HG02840 (cell line): ENCODE measurements at regions not wholly inside any gene's neighbourhood (a gene's known extent, or its start where the extent isn't known, plus 50 kb on each side); places are given as distances from the start of the nearest gene placed in this dataset.

Source experiments
- ATAC-seq: cut with Tn5 transposase; IDR thresholded peaks from one replicate; pipeline ENCODE4 v1.9.1; 2021; ENCODE audit warnings: mild to moderate bottlenecking, moderate library complexity, moderate number of reproducible peaks; ENCODE audit not compliant: unreplicated experiment, low FRiP score

DNA sequence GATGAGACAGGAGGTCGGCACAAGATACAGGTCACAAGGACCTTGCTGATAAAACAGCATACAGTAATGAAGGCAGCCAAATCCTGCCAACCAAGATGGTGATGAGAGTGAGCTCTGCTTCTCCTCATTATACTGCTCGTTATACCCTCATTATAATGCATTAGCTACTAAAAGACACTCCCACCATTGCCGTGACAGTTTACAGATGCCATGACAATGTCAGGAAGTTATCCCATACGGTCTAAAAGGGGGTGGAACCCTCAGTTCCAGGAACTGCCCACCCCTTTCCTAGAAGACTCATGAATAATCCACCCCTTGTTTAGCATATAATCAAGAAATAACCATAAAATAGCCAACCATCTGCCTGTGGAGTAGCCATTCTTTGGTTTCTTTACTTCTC is 224.2 kb downstream of the RBM43 start:
- no peak for ATAC-seq

DNA sequence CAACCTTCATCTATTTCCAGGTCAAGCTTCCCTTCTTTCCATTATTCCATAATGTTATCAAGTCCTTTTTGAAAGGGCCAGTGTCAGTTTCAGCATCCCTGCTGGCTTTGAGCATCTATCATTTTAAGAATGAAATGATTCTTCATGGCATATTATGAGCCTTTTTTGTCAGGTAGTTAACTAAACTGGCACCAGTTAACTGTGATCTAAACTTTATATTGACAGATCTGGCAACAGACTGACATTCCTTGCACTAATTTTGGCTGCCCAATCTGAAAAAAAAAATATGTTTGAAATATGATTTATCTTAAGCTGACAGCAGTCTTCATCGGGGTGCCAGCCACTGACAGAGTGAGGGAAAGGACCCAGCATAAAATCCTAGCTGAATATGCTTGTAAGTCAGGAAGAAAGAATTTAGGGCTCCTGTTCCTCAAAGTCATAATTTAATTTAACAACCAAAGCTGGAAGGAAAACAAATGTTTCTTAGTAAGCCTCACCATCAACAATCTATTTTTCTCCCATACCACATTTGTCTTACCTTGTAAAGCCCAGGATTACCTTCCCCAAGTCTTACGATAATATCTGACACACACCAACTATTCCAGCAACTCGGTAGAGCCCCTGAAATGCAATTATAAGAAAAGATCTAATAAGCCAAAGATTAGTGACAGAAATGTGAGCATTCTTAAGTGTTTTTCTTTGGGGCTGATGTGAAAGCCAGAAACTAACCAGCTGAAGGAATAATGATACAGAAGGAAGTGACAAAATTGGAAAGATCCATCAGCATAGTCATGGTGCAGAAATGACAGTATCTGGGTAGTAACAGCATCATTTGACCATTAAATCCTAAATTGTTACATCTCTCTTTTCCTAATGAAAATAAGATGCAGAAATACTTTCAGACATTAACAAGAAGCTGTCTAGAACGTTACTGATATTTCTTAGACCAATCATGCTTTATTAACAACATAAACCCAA is 228.1 kb downstream of the RBM43 start:
- no peak for ATAC-seq

DNA sequence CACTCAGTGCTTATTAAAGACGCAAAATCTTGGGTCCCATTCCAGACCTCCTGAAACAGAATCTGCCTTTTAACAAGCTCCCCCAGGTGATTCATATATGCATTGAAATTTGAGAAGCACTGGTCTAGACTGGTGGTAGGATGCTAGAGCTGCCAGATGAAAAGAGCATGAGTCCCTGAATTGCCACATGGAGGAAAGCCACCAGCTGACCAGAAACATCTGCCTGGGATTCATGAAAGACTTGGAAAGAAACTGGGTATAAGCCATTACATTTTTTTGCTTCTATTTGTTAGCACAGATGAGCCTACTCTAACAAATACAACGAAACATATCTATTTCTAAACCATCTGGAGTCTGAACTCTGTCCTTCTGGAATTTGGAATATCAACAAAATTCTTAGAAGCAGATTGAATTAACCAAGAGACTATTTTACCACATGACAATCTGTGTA is 228.9 kb downstream of the RBM43 start:
- no peak for ATAC-seq

DNA sequence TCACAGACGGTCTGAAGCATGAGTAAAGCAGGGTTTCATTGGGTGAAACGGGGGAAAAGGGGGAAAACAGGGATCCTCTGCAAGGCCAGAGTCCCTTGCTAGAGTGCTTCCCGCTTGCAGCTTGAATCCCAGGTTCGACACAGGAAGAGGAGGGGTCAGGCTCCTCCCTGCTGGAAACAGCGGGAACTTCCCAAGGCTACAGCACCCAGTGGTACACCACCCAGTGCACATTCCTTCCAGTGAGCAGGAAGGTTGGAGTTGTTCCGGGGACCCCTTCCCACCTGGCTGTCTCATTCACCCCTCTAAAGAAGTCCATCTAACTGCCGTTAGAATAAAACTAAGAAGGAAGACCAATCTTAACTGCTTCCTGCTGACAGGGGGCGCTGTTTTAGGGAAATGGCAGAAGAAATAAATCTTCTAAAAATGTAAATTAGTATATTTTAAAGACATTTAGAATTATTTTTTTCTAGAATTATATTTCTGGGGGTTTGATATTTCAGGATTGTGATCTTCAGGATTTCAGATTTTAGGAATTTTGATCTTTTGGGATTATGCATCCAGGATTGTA is 230.9 kb downstream of the RBM43 start:
- no peak for ATAC-seq

DNA sequence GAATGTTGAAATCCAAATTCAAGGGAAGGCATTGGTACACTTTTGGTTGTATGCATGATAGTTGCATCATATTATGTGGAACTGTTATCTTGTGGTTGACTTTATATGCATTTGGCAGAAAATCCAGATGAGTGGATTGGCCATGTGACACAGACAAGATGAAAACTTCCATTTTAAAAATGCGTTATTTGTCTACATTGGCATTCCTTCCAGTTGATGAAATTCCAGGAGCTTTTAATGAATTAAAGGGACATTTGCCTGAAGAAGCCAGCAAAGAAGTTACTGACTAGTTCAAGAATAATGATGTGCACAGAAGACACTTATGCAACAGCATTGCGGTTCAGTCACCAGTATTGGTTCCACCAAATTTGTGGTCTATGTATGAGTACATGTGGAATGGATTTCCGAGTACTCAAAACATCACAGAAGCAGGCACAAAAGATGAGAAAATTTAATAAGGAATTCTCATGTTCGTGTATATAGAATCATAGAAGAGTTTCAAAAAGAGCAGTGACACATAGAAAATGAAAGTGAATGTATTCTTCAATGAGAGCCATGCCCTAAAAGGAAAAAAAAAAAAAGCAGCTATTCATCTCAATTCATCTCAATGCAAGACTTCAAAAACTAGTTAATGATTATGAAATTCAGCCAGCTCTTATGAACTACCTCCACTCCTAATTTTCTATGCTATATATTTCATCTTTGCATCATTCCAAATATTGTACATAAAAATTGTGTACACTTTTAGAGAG is 232.1 kb downstream of the RBM43 start:
- ATAC-seq, result no peak

DNA sequence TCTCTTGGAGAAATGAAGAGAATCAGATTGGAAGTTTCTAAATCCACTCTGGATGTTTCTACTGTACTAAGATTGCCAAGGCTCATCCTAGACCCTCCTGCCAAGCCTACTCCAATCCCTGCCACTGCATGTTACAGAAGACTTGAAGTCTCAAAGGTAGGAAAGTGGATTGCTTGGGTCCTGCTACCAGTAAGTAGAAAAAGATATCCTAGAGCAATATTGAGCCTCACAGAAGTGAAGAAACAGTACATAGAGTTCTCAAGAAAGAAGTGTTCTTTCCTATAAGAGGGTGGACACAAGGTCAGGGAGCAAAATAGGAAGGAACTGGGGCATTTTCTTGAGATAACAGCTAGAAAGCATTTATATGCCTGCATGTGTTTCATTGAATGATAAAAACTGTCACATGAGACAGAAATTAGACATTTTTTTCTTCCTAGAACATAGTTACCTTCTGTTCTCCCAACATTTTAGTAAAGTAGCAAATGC is 232.9 kb downstream of the RBM43 start:
- no peak for ATAC-seq

DNA sequence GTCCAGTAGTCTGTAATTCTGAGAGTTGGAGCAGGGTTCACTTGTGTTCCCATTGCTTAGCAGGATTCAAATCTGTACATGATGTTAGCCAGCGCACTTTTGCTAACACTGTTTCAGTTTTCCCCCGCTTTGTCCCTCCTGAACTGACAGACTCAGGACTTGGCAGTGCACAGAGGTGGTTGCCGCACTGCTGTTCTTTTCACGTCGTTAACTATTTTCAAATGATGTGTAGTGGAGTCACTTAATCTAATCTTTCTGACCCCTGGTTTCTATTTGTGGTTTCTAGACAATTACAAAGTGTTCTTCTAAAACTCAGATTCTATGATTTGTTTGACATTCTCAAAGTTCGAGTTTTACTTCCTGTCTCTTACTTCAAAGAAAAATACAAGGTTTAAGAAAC is 234.5 kb downstream of the RBM43 start:
- ATAC-seq, result no peak

DNA sequence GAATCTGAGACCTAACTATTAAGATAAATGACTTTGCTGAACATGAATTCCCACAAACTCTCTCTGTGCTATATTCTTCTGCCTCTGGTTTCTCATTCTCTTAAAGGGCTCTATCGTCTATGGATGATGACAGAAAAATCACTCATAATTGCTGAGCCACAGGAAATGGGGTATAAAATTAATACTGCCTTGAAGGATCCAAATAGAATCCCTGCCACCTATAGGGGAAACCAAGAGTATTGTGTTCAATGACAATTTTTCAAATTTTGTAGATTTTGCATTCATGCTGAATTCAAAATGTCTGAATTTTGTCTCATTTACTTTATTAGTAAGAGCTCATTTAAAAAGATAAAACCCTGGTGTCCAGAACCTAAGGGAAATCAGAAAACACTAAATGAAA is 235.8 kb downstream of the RBM43 start:
- no peak for ATAC-seq

DNA sequence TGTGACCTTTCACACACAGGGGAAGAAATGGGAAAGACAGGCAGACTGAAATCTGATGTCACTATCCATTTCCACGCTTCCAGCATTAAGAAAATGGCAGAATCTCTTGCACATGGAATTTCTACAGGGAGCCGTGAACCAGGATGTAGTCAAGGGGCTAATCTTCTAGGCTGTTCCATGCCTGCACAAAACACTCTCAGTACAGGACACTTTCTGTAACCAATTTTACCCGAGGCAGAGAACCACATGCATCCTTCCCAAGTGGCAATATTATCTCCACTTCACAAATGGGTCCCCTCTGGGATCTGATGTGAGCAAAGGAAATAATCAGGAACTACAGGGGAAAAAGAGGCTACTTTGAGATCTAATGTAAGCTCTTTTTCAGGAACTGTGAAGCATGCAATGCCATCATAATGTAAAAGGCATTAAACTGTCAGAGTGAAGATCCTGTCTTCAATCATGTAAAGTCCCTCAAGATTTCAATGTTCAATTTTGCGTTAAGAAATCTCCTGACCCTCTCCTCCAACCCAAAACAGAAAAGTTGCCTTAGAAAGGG is 236.9 kb downstream of the RBM43 start:
- no peak for ATAC-seq

DNA sequence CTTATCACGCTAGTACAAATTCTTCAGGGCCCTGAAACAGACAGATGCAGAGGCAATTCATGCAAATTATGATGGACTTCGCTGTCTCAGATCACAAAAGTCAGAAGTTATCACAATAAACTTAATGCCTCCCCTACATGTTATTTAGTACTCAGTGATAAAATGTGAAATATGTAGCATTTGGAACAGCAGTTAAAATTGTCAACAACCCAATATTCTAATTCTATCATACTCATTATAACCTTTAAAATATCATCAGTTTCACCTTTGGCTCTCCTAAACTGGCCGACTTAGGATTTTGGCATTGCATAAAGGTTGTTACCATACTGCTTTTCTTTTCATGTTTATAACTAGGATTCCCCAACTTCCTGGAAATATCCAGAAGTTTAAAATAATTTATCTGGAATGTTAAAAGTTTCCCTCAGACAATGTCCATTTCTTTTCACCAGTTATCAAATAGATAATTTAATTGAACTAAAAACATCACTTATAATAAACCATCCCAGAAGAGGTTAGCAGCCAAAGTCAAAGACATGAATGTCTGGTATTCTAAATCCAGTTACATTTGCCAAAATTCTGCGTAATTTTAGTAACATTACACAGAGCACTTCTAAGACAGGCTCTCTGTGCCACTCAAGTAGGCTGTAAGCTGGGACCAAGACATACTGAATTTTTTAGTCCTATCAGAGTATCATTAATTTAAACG is 239.8 kb downstream of the RBM43 start:
- no peak for ATAC-seq

DNA sequence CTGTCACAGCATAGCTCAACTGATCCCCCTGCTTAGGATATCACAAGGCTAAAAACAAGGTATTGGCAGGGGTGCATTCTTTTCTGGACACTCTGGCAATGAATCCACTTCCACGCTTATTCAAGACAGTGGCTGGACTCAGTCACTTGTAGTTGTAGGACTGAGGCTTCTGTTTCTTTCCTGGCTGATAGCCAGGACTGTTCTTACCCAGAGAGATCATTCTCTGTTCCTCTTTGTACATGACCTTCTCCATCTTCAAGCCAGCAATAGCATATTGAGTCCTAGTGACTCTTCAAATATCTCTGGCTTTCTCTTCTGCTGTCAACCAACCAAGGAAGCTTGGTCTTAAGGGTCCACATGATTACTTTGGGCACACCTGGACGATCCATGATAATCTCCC is 241.3 kb downstream of the RBM43 start:
- ATAC-seq, result no peak

DNA sequence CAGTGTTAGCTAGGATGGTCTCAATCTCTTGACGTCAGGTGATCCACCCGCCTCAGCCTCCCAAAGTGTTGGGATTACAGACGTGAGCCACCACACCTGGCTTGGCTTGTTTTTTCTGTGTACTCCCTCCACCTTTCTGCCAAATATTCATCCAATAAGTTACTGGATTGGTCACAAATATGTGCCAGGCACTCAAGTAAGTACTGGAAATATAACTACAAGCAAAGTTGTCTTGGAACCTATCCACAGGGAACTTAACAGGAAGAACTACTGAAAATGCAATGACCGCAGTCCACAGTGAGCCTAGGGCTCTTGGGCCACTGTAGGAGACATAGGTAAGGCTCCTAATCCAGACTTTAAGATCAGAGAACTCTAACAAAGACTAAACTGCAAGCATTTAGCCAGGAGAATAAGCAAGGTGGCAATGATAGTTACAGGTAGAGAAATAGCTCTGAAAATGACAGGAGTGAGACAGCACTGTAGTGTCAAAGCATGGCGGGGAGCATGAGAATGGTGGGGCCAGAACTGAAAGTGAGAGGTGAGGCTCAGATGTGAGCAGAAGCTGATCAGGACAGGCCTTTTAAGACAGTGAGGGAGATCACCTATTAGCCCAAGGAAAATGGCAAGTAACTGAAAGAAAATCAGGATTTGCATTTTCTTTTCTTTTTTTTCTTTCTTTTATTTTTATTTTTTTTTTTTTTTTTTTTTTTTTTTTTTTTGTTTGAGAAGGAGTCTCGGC is 252.1 kb downstream of the RBM43 start:
- ATAC-seq, result no peak

DNA sequence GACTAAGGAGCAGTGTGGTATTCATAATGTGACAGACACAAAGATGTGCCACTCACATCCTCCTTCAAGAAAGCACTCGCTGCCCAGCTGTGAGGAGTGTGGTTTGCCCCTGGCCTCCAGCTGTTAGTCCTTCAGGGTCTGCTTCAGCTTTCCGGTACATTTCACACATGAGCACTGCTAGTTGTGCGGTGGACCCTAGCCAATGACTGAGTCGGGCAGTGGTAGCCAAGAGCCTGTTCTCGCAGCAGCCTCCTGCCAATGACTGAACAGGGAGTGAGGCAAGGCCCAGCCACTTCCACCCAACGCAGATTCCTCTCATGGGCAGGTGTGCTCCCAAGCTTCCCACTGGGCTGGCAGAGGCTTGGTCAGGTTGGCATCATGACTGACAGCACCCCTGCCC is 254.3 kb downstream of the RBM43 start:
- no peak for ATAC-seq

DNA sequence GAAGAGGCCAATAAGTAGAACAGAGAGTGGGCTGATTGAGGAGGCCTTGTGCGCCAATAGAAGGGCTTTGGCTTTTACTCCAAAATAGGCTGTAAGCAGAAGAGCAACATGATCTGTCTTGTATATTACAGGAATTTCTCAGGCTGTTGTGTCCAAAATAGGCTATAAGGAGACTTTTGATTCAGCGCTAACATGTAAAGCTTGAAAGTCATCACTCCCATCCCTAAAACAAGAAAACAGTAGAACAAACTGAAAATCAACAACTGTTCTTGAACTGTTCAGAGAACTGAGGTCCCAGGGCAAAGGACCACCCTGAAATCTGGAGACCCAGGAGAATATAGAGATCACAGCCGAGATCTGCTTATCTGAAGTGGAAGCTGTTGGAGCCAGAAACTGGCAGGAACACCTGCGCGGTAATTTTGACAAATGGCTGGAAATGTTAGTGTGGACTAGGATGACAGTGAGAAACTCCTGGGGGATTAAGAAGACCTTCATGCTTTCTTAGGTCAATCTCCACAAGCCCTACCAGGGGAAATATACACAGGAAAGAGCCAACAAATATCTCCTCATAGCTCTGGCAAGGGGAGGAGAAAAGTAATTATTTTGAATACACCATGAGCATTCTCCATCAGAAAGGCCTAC is 258.6 kb downstream of the RBM43 start:
- ATAC-seq, result no peak

DNA sequence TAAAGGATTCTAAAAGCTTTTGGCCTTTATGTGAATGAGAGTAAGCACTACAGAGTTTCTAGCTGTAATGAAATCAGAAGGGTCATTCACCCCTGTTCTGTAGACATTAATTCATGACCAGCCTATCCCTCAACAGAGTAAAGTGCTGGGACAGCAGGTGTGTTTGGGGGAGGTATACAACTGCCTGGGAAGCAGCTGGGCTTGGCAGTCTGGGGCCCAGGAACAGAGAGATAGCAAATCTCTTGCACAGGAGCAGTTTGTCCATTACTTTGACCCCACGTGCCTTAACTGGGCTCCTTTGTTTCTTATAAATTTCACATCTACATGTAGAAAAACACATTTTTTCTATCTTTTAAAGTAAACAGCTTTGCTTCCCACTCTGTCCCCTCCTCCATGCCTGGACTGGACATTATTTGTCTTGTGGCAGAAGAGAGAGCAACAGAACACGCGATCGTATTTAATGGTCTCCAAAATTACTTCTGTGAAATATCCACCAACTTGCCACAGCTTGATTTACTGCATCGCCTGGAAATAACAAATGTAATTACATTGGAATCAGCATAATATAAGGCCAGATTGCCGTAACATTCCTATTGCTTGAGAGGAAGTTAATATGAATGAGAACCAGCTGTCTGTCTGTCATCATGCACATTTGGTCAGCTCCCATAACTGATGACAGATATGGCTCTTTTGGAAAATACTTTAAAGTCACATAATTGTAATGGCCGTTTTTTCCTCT is 263.8 kb downstream of the RBM43 start:
- ATAC-seq, result no peak

DNA sequence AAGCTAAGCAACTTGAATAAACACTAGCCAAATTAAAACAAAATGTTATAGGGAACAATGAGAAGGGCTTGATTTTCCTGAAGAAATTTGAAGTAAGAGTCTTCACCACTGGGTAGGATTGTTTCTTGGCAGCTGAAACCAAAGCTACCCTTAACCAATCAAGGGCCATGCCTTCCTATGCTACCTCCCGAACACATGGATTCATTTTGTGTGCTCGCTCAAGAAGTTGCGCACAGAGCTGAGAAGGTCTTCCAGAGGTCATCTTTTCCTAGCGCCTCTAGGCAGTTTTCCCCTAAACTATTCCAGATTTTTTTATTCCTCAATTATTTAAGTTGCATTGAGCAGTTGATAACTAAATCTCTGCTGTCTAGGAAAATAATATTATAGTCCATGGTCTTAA is 264.6 kb downstream of the RBM43 start:
- ATAC-seq, result no peak

DNA sequence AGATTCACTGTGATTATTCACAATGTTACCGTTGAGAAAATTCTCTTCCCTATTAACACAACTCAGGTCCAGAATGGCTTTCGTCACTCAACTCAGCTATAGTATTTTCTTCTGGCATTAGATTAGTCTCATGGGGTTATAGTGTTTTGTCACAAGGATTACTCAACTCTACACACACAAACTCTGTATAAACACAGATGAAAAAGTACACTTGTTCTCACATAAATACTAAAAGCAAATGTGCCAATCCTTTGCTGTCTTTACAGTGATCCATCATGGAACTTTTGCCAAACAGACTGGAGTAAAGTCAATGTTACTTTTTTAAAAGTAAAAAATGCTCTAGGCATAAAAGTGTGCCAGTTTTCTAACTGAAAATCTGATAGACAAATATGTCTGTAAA is 267.6 kb downstream of the RBM43 start:
- ATAC-seq, result no peak

DNA sequence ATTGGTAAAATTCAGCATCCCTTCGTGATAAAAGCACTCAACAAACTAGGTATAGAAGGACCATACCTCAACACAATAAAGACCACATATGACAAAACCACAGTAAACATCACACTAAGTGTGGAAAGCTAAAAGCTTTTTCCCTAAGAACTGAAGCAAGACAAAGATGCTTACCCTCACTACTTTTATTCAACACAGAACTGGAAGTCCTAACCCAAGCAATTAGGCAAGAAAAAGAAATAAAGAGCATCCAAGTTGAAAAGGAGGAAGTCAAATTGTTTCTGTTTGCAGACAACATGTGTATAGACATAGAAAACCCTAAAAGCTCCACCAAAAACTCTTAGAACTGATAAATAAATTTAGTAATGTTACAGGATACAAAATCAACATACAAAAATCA is 271.7 kb downstream of the RBM43 start:
- no peak for ATAC-seq
